PFSK-1 (cell line): ENCODE measurements at regions not wholly inside any gene's neighbourhood (a gene's known extent, or its start where the extent isn't known, plus 50 kb on each side); places are given as distances from the start of the nearest gene placed in this dataset.

Experiments used
- FOXP2 ChIP-seq: optimal IDR thresholded peaks from 2 replicates; pipeline ENCODE3; 2011; ENCODE audit warnings: borderline replicate concordance, control low read depth, inconsistent platforms; ENCODE audit not compliant: insufficient read depth; ENCODE audit errors: extremely low read length, extremely low read depth
- POLR2AphosphoS5 ChIP-seq: IDR thresholded peaks from 2 replicates; pipeline ENCODE4 v1.6.1; 2012; ENCODE audit warnings: low read depth, mild to moderate bottlenecking, control low read depth, low read length, moderate library complexity
- SIN3A ChIP-seq: IDR thresholded peaks from 2 replicates; pipeline ENCODE4 v1.6.1; 2012; ENCODE audit warnings: mild to moderate bottlenecking, low read length, moderate library complexity, borderline replicate concordance; ENCODE audit not compliant: insufficient read depth
- TAF1 ChIP-seq: IDR thresholded peaks from 2 replicates; pipeline ENCODE4 v1.6.1; 2012; ENCODE audit warnings: low read length, control low read depth, borderline replicate concordance; ENCODE audit not compliant: insufficient read depth
- TF ChIP-seq, protein P1 (sequence below), 2 experiments: IDR thresholded peaks; 2 replicates each; pipeline versions ENCODE4 v1.6.1 to v1.8.0; 2011 to 2012; ENCODE audit warnings: low read depth in 2 of 2, low read length in 2 of 2, control low read depth in 1 of 2, inconsistent platforms in 1 of 2, mild to moderate bottlenecking in 1 of 2, moderate library complexity in 1 of 2; ENCODE audit not compliant: insufficient read depth in 1 of 2

DNA sequence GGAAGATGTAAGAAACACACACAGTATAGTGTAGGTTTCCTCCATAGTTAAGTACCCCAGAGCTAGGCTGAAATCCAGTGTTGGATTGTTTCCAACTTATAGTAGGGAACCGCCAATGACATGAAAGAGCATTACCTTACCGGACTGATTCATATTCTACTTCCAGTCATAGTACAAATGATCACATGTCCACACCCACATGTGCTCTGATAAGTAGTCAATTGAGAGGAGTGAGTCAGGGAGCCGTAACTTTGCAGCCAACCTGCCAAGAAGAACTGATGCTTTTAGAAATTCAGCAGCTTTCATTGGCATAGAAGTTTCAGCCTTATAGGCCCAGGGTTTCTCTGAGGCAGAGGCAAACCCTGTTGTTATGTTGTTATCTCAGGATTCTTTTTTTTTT lies 240.6 kb downstream of the ETS1 start:
- TF ChIP-seq, protein P1, sequence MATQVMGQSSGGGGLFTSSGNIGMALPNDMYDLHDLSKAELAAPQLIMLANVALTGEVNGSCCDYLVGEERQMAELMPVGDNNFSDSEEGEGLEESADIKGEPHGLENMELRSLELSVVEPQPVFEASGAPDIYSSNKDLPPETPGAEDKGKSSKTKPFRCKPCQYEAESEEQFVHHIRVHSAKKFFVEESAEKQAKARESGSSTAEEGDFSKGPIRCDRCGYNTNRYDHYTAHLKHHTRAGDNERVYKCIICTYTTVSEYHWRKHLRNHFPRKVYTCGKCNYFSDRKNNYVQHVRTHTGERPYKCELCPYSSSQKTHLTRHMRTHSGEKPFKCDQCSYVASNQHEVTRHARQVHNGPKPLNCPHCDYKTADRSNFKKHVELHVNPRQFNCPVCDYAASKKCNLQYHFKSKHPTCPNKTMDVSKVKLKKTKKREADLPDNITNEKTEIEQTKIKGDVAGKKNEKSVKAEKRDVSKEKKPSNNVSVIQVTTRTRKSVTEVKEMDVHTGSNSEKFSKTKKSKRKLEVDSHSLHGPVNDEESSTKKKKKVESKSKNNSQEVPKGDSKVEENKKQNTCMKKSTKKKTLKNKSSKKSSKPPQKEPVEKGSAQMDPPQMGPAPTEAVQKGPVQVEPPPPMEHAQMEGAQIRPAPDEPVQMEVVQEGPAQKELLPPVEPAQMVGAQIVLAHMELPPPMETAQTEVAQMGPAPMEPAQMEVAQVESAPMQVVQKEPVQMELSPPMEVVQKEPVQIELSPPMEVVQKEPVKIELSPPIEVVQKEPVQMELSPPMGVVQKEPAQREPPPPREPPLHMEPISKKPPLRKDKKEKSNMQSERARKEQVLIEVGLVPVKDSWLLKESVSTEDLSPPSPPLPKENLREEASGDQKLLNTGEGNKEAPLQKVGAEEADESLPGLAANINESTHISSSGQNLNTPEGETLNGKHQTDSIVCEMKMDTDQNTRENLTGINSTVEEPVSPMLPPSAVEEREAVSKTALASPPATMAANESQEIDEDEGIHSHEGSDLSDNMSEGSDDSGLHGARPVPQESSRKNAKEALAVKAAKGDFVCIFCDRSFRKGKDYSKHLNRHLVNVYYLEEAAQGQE (IDR thresholded peaks at IDR 0.05; ENCODE audit: insufficient read depth in 1 of 2, low read depth in 2 of 2, low read length in 2 of 2), result no peak
- TF ChIP-seq POLR2AphosphoS5 (no peak), FOXP2 (no peak), SIN3A (no peak), TAF1 (no peak)

DNA sequence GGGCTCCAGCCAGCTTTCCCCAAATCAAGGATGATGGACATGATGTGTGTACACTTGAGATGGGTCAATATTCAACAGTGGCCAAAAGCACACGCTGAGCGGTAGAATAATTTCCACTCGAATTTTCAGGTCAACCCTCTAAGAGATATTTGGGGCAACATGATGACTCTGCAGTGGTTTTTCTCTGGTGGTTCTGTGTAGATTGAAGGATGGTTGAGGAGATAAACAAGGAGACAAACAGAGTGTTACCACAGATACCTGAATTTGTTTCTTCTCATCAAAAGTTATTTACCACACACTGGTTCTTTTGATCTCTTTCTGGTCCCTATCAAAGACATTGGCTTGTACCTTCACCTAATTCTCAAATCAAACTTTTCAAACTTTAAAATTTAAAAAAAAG lies 242.0 kb downstream of the ETS1 start:
- no peak for TF ChIP-seq POLR2AphosphoS5
- TF ChIP-seq, protein P1 (IDR thresholded peaks at IDR 0.05; ENCODE audit: insufficient read depth in 1 of 2, low read depth in 2 of 2, low read length in 2 of 2), result no peak
- TF ChIP-seq SIN3A, result no peak
- no peak for TF ChIP-seq TAF1
- TF ChIP-seq FOXP2, result no peak

GRCh38 chr11:128343870-128344269 lies 243.5 kb downstream of the ETS1 start:
- no peak for TF ChIP-seq SIN3A
- TF ChIP-seq POLR2AphosphoS5, result no peak
- TF ChIP-seq, protein P1 (IDR thresholded peaks at IDR 0.05; ENCODE audit: insufficient read depth in 1 of 2, low read depth in 2 of 2, low read length in 2 of 2), result no peak
- TF ChIP-seq FOXP2, result no peak
- TF ChIP-seq TAF1, result no peak

- no peak for TF ChIP-seq FOXP2
- TF ChIP-seq, protein P1 (IDR thresholded peaks at IDR 0.05; ENCODE audit: insufficient read depth in 1 of 2, low read depth in 2 of 2, low read length in 2 of 2), result no peak
- TF ChIP-seq SIN3A, result no peak
- no peak for TF ChIP-seq TAF1
- no peak for TF ChIP-seq POLR2AphosphoS5
Observed at GRCh38 chr11:128343135-128343514, 244.2 kb downstream of the ETS1 start.
